Ramos (cell line): ENCODE measurements at regions not wholly inside any gene's neighbourhood (a gene's known extent, or its start where the extent isn't known, plus 50 kb on each side); places are given as distances from the start of the nearest gene placed in this dataset.
"Not testable (repeated sequence)": the region's sequence is repeated elsewhere in the genome, so short reads cannot be mapped to it uniquely, and the experiment has no call there.

ENCODE experiments used
- in situ Hi-C: fragments of 300-500 bp; cut with MboI; formaldehyde crosslinking; loops from one replicate; pipeline ENCODE4 v1.14.3; 2022; ENCODE audit warnings: low sequenced_read_pairs; ENCODE audit not compliant: unreplicated experiment

GRCh38 chr5:103895738-103896137 lies 333.1 kb upstream of the NUDT12 start:
- in situ Hi-C loops, result no loop called here

- in situ Hi-C loops, result no loop called here
Measured at GRCh38 chr5:103894882-103895281, 332.3 kb upstream of the NUDT12 start.

- in situ Hi-C loops, result no loop called here
Measured at GRCh38 chr5:103891151-103891550, 328.6 kb upstream of the NUDT12 start.

- in situ Hi-C loops, result no loop called here
Measured at GRCh38 chr5:103890313-103890712, 327.7 kb upstream of the NUDT12 start.

- in situ Hi-C loops, result no loop called here
Measured at GRCh38 chr5:103889500-103890209, 327.1 kb upstream of the NUDT12 start.

GRCh38 chr5:103886826-103887225 lies 324.2 kb upstream of the NUDT12 start:
- in situ Hi-C loops, result no loop called here

- in situ Hi-C loops, result no loop called here
Measured at GRCh38 chr5:103883143-103883542, 320.6 kb upstream of the NUDT12 start.

GRCh38 chr5:103881560-103881959 lies 319.0 kb upstream of the NUDT12 start:
- in situ Hi-C loops, result no loop called here

- in situ Hi-C loops, result no loop called here
Measured at GRCh38 chr5:103867857-103868598, 305.4 kb upstream of the NUDT12 start.

GRCh38 chr5:103866169-103866568 lies 303.6 kb upstream of the NUDT12 start:
- in situ Hi-C loops, result no loop called here

- in situ Hi-C loops, result no loop called here
Measured at GRCh38 chr5:103862398-103862797, 299.8 kb upstream of the NUDT12 start.

- in situ Hi-C loops, result no loop called here
Measured at GRCh38 chr5:103860327-103860726, 297.7 kb upstream of the NUDT12 start.

- in situ Hi-C loops, result not testable (repeated sequence)
Measured at GRCh38 chr5:103858367-103858766, 295.8 kb upstream of the NUDT12 start.

- in situ Hi-C loops, result no loop called here
Measured at GRCh38 chr5:103851091-103851490, 288.5 kb upstream of the NUDT12 start.

GRCh38 chr5:103849934-103850333 lies 287.3 kb upstream of the NUDT12 start:
- in situ Hi-C loops, result no loop called here

GRCh38 chr5:103847060-103847459 lies 284.5 kb upstream of the NUDT12 start:
- in situ Hi-C loops, result no loop called here

GRCh38 chr5:103842936-103843335 lies 280.3 kb upstream of the NUDT12 start:
- in situ Hi-C loops, result no loop called here

GRCh38 chr5:103840600-103840999 lies 278.0 kb upstream of the NUDT12 start:
- in situ Hi-C loops, result no loop called here

- in situ Hi-C loops, result no loop called here
Measured at GRCh38 chr5:103834216-103834615, 271.6 kb upstream of the NUDT12 start.

- in situ Hi-C loops, result no loop called here
Measured at GRCh38 chr5:103829585-103829984, 267.0 kb upstream of the NUDT12 start.

GRCh38 chr5:103827976-103828375 lies 265.4 kb upstream of the NUDT12 start:
- in situ Hi-C loops, result no loop called here

GRCh38 chr5:103821361-103821760 lies 258.8 kb upstream of the NUDT12 start:
- in situ Hi-C loops, result no loop called here
